ENCODE measurements at regions not wholly inside any gene's neighbourhood (a gene's known extent, or its start where the extent isn't known, plus 50 kb on each side); places are given as distances from the start of the nearest gene placed in this dataset.
A peak's percentile ranks its signal among the peaks of the same experiment; 100 is the strongest.

DNA sequence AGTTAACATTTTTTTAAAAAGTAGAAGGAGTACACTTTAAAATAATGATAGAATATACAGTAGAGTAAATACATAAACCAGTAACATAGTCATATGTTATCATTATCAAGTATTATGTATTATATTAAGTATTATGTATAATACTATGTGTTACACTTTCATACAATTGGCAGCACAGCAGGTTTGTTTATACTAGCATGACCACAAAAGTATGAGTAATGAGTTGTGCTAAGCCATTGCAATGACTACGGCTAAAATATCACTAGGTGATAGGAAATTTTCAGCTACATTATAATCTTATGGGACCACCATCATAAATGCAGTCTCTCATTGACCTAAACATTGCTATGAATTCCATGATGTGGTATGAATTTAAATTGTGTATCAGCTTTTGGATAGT, 506.0 kb downstream of the HTR1A start:
- no peak overlapping the region for H3K4me3 Mint-ChIP-seq (ENCODE audit: unreplicated experiment)
- no peaks in the 10 kb centered on the region for H3K4me1 Mint-ChIP-seq (ENCODE audit: low read depth, unreplicated experiment)
- no peak overlapping the region for H3K27ac Mint-ChIP-seq (ENCODE audit: unreplicated experiment)
- POLR2A ChIA-PET = no interaction called here
- no TSS peak for BruUV-seq (replicated peaks)
- CTCF ChIA-PET = no interaction called here
- H3K4me3 ChIP-seq (ENCODE audit: low read depth, low read length) = no peak overlapping the region
- no peaks in the 10 kb centered on the region for H3K9me3 ChIP-seq
- no peaks in the 10 kb centered on the region for H3K36me3 Mint-ChIP-seq (ENCODE audit: insufficient read depth, unreplicated experiment)
- no peaks in the 10 kb centered on the region for H3K9me3 Mint-ChIP-seq (ENCODE audit: unreplicated experiment)
- H3K27me3 ChIP-seq (replicated peaks; ENCODE audit: control insufficient read depth, insufficient read depth, low read length) = no peaks in the 10 kb centered on the region
- intact Hi-C loops (cut with micrococcal nuclease; ENCODE audit: unreplicated experiment) = no loop called here
- DNase-seq = no peak
- TF ChIP-seq, protein P1, sequence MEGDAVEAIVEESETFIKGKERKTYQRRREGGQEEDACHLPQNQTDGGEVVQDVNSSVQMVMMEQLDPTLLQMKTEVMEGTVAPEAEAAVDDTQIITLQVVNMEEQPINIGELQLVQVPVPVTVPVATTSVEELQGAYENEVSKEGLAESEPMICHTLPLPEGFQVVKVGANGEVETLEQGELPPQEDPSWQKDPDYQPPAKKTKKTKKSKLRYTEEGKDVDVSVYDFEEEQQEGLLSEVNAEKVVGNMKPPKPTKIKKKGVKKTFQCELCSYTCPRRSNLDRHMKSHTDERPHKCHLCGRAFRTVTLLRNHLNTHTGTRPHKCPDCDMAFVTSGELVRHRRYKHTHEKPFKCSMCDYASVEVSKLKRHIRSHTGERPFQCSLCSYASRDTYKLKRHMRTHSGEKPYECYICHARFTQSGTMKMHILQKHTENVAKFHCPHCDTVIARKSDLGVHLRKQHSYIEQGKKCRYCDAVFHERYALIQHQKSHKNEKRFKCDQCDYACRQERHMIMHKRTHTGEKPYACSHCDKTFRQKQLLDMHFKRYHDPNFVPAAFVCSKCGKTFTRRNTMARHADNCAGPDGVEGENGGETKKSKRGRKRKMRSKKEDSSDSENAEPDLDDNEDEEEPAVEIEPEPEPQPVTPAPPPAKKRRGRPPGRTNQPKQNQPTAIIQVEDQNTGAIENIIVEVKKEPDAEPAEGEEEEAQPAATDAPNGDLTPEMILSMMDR (IDR thresholded peaks at IDR 0.05; ENCODE audit: insufficient read depth in 1 of 2, low read depth in 1 of 2, low read length in 1 of 2, severe bottlenecking in 1 of 2, unreplicated experiment in 1 of 2) = no peak
- no peaks in the 10 kb centered on the region for H3K4me1 ChIP-seq
- no peaks in the 10 kb centered on the region for H3K36me3 ChIP-seq (ENCODE audit: control insufficient read depth, insufficient read depth, low read length)
- no peaks in the 10 kb centered on the region for H3K27me3 Mint-ChIP-seq (ENCODE audit: insufficient read depth, unreplicated experiment)

DNA sequence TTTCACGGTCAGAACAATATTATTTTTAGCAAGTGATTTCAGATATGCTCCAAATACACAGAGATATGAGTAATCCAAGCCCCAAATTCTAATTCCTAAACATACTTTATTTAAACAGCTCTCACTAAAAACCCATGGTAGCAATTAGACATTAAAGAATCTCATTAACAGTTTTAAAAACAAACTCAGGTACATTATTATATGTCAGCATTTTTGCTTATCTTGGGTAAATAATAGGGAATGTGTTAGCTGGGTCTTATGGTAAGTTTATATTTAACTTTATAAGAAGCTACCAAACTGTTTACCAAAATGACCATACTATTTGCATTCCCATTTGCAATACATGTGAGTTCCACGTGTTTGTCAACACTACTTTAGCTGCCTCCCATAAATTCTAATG, 511.1 kb downstream of the HTR1A start:
- no peaks in the 10 kb centered on the region for H3K9me3 ChIP-seq
- H3K36me3 Mint-ChIP-seq (ENCODE audit: insufficient read depth, unreplicated experiment) = no peaks in the 10 kb centered on the region
- ChIA-PET CTCF (no interaction called here), POLR2A (no interaction called here)
- H3K4me3 ChIP-seq (ENCODE audit: low read depth, low read length) = no peak overlapping the region
- H3K27me3 Mint-ChIP-seq (ENCODE audit: insufficient read depth, unreplicated experiment) = no peaks in the 10 kb centered on the region
- BruUV-seq (replicated peaks) = no TSS peak
- no peaks in the 10 kb centered on the region for H3K4me1 ChIP-seq
- no peak overlapping the region for H3K4me3 Mint-ChIP-seq (ENCODE audit: unreplicated experiment)
- intact Hi-C loops (cut with micrococcal nuclease; ENCODE audit: unreplicated experiment) = no loop called here
- H3K36me3 ChIP-seq (ENCODE audit: control insufficient read depth, insufficient read depth, low read length) = no peaks in the 10 kb centered on the region
- H3K27ac Mint-ChIP-seq (ENCODE audit: unreplicated experiment) = no peak overlapping the region
- DNase-seq = no peak
- no peaks in the 10 kb centered on the region for H3K27me3 ChIP-seq (replicated peaks; ENCODE audit: control insufficient read depth, insufficient read depth, low read length)
- no peaks in the 10 kb centered on the region for H3K9me3 Mint-ChIP-seq (ENCODE audit: unreplicated experiment)
- TF ChIP-seq, protein P1 (IDR thresholded peaks at IDR 0.05; ENCODE audit: insufficient read depth in 1 of 2, low read depth in 1 of 2, low read length in 1 of 2, severe bottlenecking in 1 of 2, unreplicated experiment in 1 of 2) = no peak
- no peaks in the 10 kb centered on the region for H3K4me1 Mint-ChIP-seq (ENCODE audit: low read depth, unreplicated experiment)

DNA sequence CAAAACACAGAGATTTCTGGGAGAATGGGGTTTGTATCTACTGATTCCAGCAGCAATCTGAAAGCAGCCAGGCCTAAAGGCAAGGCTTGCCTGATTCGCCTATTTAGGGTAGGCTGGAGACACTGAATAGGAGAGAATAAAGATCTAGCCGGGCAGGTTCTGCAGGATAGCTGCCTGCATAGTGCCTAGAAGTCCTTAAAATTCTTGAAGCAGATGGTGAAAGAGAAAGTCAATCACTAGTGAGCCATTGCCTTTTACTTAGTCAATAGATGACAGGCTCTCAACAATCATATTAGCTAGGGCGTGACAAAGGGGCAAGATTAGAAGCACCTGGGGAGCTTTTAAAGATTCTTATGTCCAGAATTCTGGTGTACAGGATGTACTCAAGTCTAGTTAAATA, 522.7 kb downstream of the HTR1A start:
- no peak overlapping the region for H3K27ac Mint-ChIP-seq (ENCODE audit: unreplicated experiment)
- H3K4me1 ChIP-seq = no peaks in the 10 kb centered on the region
- H3K36me3 ChIP-seq (ENCODE audit: control insufficient read depth, insufficient read depth, low read length) = no peaks in the 10 kb centered on the region
- no peak overlapping the region for H3K4me3 Mint-ChIP-seq (ENCODE audit: unreplicated experiment)
- no peaks in the 10 kb centered on the region for H3K9me3 ChIP-seq
- no peaks in the 10 kb centered on the region for H3K36me3 Mint-ChIP-seq (ENCODE audit: insufficient read depth, unreplicated experiment)
- ChIA-PET CTCF (no interaction called here), POLR2A (no interaction called here)
- H3K27me3 Mint-ChIP-seq (ENCODE audit: insufficient read depth, unreplicated experiment) = peaks cover 8% of the 10 kb centered on the region
- no peaks in the 10 kb centered on the region for H3K9me3 Mint-ChIP-seq (ENCODE audit: unreplicated experiment)
- no peaks in the 10 kb centered on the region for H3K4me1 Mint-ChIP-seq (ENCODE audit: low read depth, unreplicated experiment)
- BruUV-seq (replicated peaks) = no TSS peak
- peak in 1 of 2 experiments; percentile 30 for DNase-seq
- H3K4me3 ChIP-seq (ENCODE audit: low read depth, low read length) = no peak overlapping the region
- intact Hi-C loops (cut with micrococcal nuclease; ENCODE audit: unreplicated experiment) = no loop called here
- no peaks in the 10 kb centered on the region for H3K27me3 ChIP-seq (replicated peaks; ENCODE audit: control insufficient read depth, insufficient read depth, low read length)
- TF ChIP-seq, protein P1 (IDR thresholded peaks at IDR 0.05; ENCODE audit: insufficient read depth in 1 of 2, low read depth in 1 of 2, low read length in 1 of 2, severe bottlenecking in 1 of 2, unreplicated experiment in 1 of 2) = no peak
